Neuronal stem cell (in vitro differentiated cells): ENCODE measurements at regions not wholly inside any gene's neighbourhood (a gene's known extent, or its start where the extent isn't known, plus 50 kb on each side); places are given as distances from the start of the nearest gene placed in this dataset.

Experiments
- DNase-seq: peaks from one replicate; pipeline ENCODE4 v3.0.0-alpha.2; 2013; ENCODE audit warnings: low spot score
- H2AFZ ChIP-seq: one replicate; pipeline ENCODE4 v1.6.1; 2013; ENCODE audit warnings: mild to moderate bottlenecking, low read length, inconsistent platforms
- H2AK5ac ChIP-seq: 2 replicates; pipeline ENCODE4 v1.6.1; 2013; ENCODE audit warnings: low read depth, mild to moderate bottlenecking, inconsistent platforms, low read length, moderate library complexity, mixed read lengths
- H2BK120ac ChIP-seq: 2 replicates; pipeline ENCODE4 v1.6.1; 2013; ENCODE audit warnings: low read depth, mild to moderate bottlenecking, inconsistent platforms, low read length, moderate library complexity, mixed read lengths
- H2BK12ac ChIP-seq: one replicate; pipeline ENCODE4 v1.6.1; 2013; ENCODE audit warnings: low read length, inconsistent platforms
- H2BK15ac ChIP-seq: 2 replicates; pipeline ENCODE4 v1.6.1; 2013; ENCODE audit warnings: mild to moderate bottlenecking, low read length, inconsistent platforms, mixed read lengths
- H2BK5ac ChIP-seq: one replicate; pipeline ENCODE4 v1.6.1; 2013; ENCODE audit warnings: inconsistent platforms, mild to moderate bottlenecking, low read length, moderate library complexity
- H3K14ac ChIP-seq: one replicate; pipeline ENCODE4 v1.6.1; 2013; ENCODE audit warnings: low read length, inconsistent platforms
- H3K18ac ChIP-seq: 2 replicates; pipeline ENCODE4 v1.6.1; 2013; ENCODE audit warnings: low read length, inconsistent platforms
- H3K23ac ChIP-seq: 2 replicates; pipeline ENCODE4 v1.6.1; 2013; ENCODE audit warnings: low read depth, mild to moderate bottlenecking, mixed read lengths, low read length, inconsistent platforms; ENCODE audit not compliant: poor library complexity
- H3K27ac ChIP-seq: replicated peaks from 3 replicates; pipeline ENCODE4 v1.5.1; 2013; ENCODE audit warnings: low read length, inconsistent platforms
- H3K27me3 ChIP-seq, 3 experiments: 2 replicates each; pipeline ENCODE4 v1.6.1; 2013; ENCODE audit warnings: low read length in 3 of 3, mild to moderate bottlenecking in 2 of 3, inconsistent platforms in 1 of 3, low read depth in 1 of 3, mixed read lengths in 1 of 3, moderate library complexity in 1 of 3; ENCODE audit not compliant: control insufficient read depth in 3 of 3, insufficient read depth in 3 of 3
- H3K36me3 ChIP-seq, 2 donors: replicated peaks in 1 of 2; 2 replicates each; pipeline ENCODE4 v1.6.1; 2013; ENCODE audit warnings: low read length in 2 of 2; ENCODE audit not compliant: control insufficient read depth in 2 of 2, insufficient read depth in 2 of 2
- H3K4ac ChIP-seq: 2 replicates; pipeline ENCODE4 v1.6.1; 2013; ENCODE audit warnings: inconsistent platforms, mild to moderate bottlenecking, low read length, moderate library complexity
- H3K4me1 ChIP-seq, 2 donors: 1 replicate in 1 of 2; 2 replicates in 1 of 2; pipeline ENCODE4 v1.6.1; 2013; ENCODE audit warnings: low read length in 2 of 2, low read depth in 1 of 2; ENCODE audit not compliant: control insufficient read depth in 2 of 2, insufficient read depth in 1 of 2
- H3K4me2 ChIP-seq: one replicate; pipeline ENCODE4 v1.6.1; 2013; ENCODE audit warnings: mild to moderate bottlenecking, low read length, inconsistent platforms; ENCODE audit not compliant: insufficient read depth, poor library complexity, severe bottlenecking
- H3K4me3 ChIP-seq, 2 donors: 2 replicates each; pipeline ENCODE4 v1.5.1; 2013; ENCODE audit warnings: low read length in 2 of 2, mild to moderate bottlenecking in 2 of 2, inconsistent platforms in 1 of 2, moderate library complexity in 1 of 2
- H3K79me1 ChIP-seq: one replicate; pipeline ENCODE4 v1.6.1; 2013; ENCODE audit warnings: low read depth, mild to moderate bottlenecking, inconsistent platforms, low read length, moderate library complexity
- H3K9ac ChIP-seq: one replicate; pipeline ENCODE4 v1.6.1; 2013; ENCODE audit warnings: mild to moderate bottlenecking, low read depth, low read length, inconsistent platforms; ENCODE audit not compliant: poor library complexity
- H3K9me3 ChIP-seq, 2 donors: replicated peaks in 1 of 2; 2 replicates each; pipeline versions ENCODE3 to v1.6.1; 2013; ENCODE audit warnings: low read length in 2 of 2, mild to moderate bottlenecking in 2 of 2, inconsistent platforms in 1 of 2, low read depth in 1 of 2, mixed read lengths in 1 of 2, moderate library complexity in 1 of 2; ENCODE audit not compliant: control insufficient read depth in 2 of 2, insufficient read depth in 1 of 2
- H4K8ac ChIP-seq: one replicate; pipeline ENCODE4 v1.6.1; 2013; ENCODE audit warnings: low read depth, mild to moderate bottlenecking, inconsistent platforms, low read length, moderate library complexity
- H4K91ac ChIP-seq: one replicate; pipeline ENCODE4 v1.6.1; 2013; ENCODE audit warnings: low read length, low read depth, mild to moderate bottlenecking, inconsistent platforms; ENCODE audit not compliant: poor library complexity
- WGBS, 2 donors: extraction: QIAGEN DNeasy Blood & Tissue Kit; methylation state at CpG; one replicate each; pipeline ENCODE4 v1.1.7; 2013; ENCODE audit warnings: missing lambda C conversion rate in 2 of 2, mixed read lengths in 1 of 2; ENCODE audit not compliant: insufficient read length in 2 of 2, insufficient replicate concordance in 1 of 2; ENCODE audit errors: extremely low coverage in 2 of 2; 5-methylcytosine and 5-hydroxymethylcytosine counted together

GRCh38 chr14:23877111-23877510, 76.5 kb upstream of the DHRS4 start:
- H2BK15ac ChIP-seq: no peak overlapping the region
- no peak overlapping the region for H3K4ac ChIP-seq
- no peak for DNase-seq
- H3K4me3 ChIP-seq: no peak overlapping the region
- H3K4me2 ChIP-seq: no peak overlapping the region
- no peak overlapping the region for H2AK5ac ChIP-seq
- H3K4me1 ChIP-seq: no peaks in the 10 kb centered on the region
- no peak overlapping the region for H3K9ac ChIP-seq
- no peak overlapping the region for H2BK120ac ChIP-seq
- peaks cover 0 to 7% (median 0%) of the 10 kb centered on the region in 3 experiments for H3K27me3 ChIP-seq
- no peak overlapping the region for H2AFZ ChIP-seq
- H2BK12ac ChIP-seq: no peak overlapping the region
- no peaks in the 10 kb centered on the region for H3K9me3 ChIP-seq
- no peak overlapping the region for H3K27ac ChIP-seq
- H3K23ac ChIP-seq: no peak overlapping the region
- WGBS, 2 donors: no CpG with 5 or more reads among the region's 4 CpGs
- no peaks in the 10 kb centered on the region for H3K79me1 ChIP-seq
- H4K8ac ChIP-seq: no peak overlapping the region
- no peaks in the 10 kb centered on the region for H3K36me3 ChIP-seq
- H4K91ac ChIP-seq: no peak overlapping the region
- no peak overlapping the region for H3K18ac ChIP-seq
- no peak overlapping the region for H2BK5ac ChIP-seq
- no peak overlapping the region for H3K14ac ChIP-seq

- Histone ChIP-seq H3K14ac (no peak overlapping the region), H4K8ac (no peak overlapping the region), H3K9ac (no peak overlapping the region), H3K36me3 (no peaks in the 10 kb centered on the region), H3K4me2 (no peak overlapping the region), H3K27me3 (peaks cover 0 to 7% (median 0%) of the 10 kb centered on the region in 3 experiments), H3K4ac (no peak overlapping the region), H3K27ac (no peak overlapping the region), H2BK120ac (no peak overlapping the region), H2AFZ (no peak overlapping the region), H3K4me3 (no peak overlapping the region), H3K4me1 (no peaks in the 10 kb centered on the region), H2BK15ac (no peak overlapping the region), H2BK12ac (no peak overlapping the region), H3K23ac (no peak overlapping the region), H2AK5ac (no peak overlapping the region), H3K79me1 (no peaks in the 10 kb centered on the region), H4K91ac (no peak overlapping the region), H3K9me3 (no peaks in the 10 kb centered on the region), H3K18ac (no peak overlapping the region), H2BK5ac (no peak overlapping the region)
- no peak for DNase-seq
- WGBS, 2 donors: no CpG with 5 or more reads among the region's 4 CpGs
These were observed 75.9 kb upstream of the DHRS4 start for GRCh38 chr14:23877538-23878180.

- no peak overlapping the region for H2BK12ac ChIP-seq
- H2BK120ac ChIP-seq: no peak overlapping the region
- H3K27ac ChIP-seq: no peak overlapping the region
- no peaks in the 10 kb centered on the region for H3K79me1 ChIP-seq
- H3K36me3 ChIP-seq: no peaks in the 10 kb centered on the region
- H2AK5ac ChIP-seq: no peak overlapping the region
- no peak overlapping the region for H2BK15ac ChIP-seq
- no peak overlapping the region for H3K18ac ChIP-seq
- H4K91ac ChIP-seq: no peak overlapping the region
- H3K9ac ChIP-seq: no peak overlapping the region
- peaks cover 0 to 14% of the 10 kb centered on the region in 2 donors for H3K4me1 ChIP-seq
- no peak overlapping the region for H3K4me2 ChIP-seq
- H3K27me3 ChIP-seq: no peaks in the 10 kb centered on the region
- H2AFZ ChIP-seq: no peak overlapping the region
- no CpG with 5 or more reads among the region's 1 CpG for WGBS, 2 donors
- no peak for DNase-seq
- no peak overlapping the region for H2BK5ac ChIP-seq
- H3K23ac ChIP-seq: no peak overlapping the region
- H3K9me3 ChIP-seq: no peaks in the 10 kb centered on the region
- no peak overlapping the region for H3K4me3 ChIP-seq
- H4K8ac ChIP-seq: no peak overlapping the region
- H3K14ac ChIP-seq: no peak overlapping the region
- no peak overlapping the region for H3K4ac ChIP-seq
These were observed 72.3 kb upstream of the DHRS4 start for GRCh38 chr14:23881282-23881681.

GRCh38 chr14:23883684-23884540, 69.7 kb upstream of the DHRS4 start:
- no peak overlapping the region for H2BK120ac ChIP-seq
- no peak overlapping the region for H2BK12ac ChIP-seq
- H3K4me1 ChIP-seq: peaks cover 0 to 14% of the 10 kb centered on the region in 2 donors
- H2AK5ac ChIP-seq: no peak overlapping the region
- H3K14ac ChIP-seq: no peak overlapping the region
- no peak overlapping the region for H4K8ac ChIP-seq
- no peaks in the 10 kb centered on the region for H3K9me3 ChIP-seq
- no peaks in the 10 kb centered on the region for H3K36me3 ChIP-seq
- no peak overlapping the region for H2BK5ac ChIP-seq
- no peak for DNase-seq
- H3K27ac ChIP-seq: no peak overlapping the region
- no peak overlapping the region for H2BK15ac ChIP-seq
- no peak overlapping the region for H3K4ac ChIP-seq
- no peaks in the 10 kb centered on the region for H3K79me1 ChIP-seq
- H3K23ac ChIP-seq: no peak overlapping the region
- no peak overlapping the region for H3K4me2 ChIP-seq
- H4K91ac ChIP-seq: no peak overlapping the region
- no peak overlapping the region for H3K9ac ChIP-seq
- H3K4me3 ChIP-seq: no peak overlapping the region
- no peaks in the 10 kb centered on the region for H3K27me3 ChIP-seq
- no peak overlapping the region for H3K18ac ChIP-seq
- H2AFZ ChIP-seq: peak overlapping the region; percentile 77
- WGBS, 2 donors: no CpG with 5 or more reads among the region's 13 CpGs
